Hematopoietic multipotent progenitor cell (in vitro differentiated cells): ENCODE measurements at regions not wholly inside any gene's neighbourhood (a gene's known extent, or its start where the extent isn't known, plus 50 kb on each side); places are given as distances from the start of the nearest gene placed in this dataset.

ENCODE experiments used
- DNase-seq, 3 donors: peaks; one replicate each; pipeline ENCODE4 v3.0.0-alpha.2; 2011 to 2015; ENCODE audit warnings: low read depth in 2 of 3, low spot score in 2 of 3

DNA sequence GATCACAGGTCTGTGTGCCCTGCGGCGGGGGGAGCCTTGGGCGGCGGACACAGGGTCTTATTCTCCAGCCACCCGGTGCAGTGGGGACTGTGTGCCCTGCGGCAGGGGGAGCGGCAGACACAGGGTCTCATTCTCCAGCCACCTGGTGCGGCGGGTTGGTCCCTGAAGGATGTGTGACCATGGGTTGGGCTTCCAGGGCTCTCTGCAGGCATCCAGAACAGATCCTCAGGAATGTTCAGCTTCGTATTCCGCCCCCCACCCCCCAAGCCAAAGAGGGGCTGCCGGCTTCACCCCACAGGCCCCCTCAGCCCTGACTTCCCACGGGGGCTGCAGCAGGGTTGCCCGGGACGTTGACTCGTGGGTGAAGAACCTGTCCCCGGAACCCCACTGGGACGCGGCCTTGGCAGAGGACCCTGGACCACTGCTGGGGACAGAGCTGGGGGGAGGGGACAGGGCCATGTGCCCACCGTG, 154.5 kb upstream of the PPP2R2D start:
- no peak for DNase-seq

DNA sequence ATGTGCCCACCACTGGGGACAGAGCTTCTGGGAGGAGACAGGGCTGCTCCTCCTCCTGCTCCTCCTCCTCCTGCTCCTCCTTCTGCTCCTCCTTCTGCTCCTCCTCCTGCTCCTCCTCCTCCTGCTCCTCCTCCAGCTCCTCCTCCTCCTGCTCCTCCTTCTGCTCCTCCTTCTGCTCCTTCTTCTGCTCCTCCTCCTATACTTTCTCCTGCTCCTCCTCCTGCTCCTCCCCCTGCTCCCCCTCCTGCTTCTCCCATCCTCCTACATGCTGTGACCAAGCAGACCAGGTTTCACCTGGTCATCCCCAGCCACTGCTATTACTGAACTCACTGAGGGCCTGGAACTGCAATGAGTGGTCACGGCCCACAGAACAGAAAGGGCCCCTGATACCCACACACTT, 154.0 kb upstream of the PPP2R2D start:
- DNase-seq, result no peak

DNA sequence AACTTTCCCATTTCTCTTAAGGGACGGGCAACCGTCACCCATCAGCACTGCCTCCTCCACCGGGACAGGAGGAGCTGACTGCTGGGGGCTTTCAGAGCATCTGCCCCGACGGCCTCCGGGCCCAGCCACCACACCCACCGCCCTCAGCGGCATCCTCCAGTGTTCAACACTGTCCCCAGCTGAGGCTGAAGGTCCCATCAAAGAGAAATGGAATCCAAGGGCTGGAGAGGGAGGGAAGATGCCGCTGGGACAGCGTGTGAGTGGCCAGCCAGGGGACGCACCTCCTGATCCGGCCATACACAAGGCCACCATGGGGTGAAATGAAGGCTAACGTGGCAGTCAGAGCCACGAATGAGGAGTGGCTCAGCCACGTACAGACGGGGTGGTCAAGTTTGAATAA, 153.6 kb upstream of the PPP2R2D start:
- no peak for DNase-seq

DNA sequence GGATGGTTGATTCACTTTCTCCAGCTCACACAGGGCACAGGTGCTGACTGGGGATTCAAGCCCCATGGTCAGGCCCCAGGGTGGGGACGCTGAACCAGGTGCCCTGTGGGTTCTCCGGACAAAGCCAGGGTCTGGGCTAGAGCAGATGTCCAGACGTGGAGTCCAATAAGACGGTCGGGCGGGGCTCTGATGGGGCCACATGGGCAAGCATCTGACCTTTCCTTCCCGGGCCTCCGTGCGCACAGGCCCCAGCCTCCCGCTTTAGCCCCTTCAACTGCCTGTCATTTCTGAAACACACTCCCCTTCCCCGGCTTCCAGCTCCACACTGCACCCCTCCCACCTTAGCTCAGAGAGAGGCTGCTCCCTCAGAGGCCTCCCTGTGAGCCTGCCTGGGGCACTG, 153.0 kb upstream of the PPP2R2D start:
- no peak for DNase-seq

GRCh38 chr10:131748191-131748590, 152.6 kb upstream of the PPP2R2D start:
- no peak for DNase-seq

GRCh38 chr10:131748831-131749766, 151.7 kb upstream of the PPP2R2D start:
- DNase-seq, result no peak

DNA sequence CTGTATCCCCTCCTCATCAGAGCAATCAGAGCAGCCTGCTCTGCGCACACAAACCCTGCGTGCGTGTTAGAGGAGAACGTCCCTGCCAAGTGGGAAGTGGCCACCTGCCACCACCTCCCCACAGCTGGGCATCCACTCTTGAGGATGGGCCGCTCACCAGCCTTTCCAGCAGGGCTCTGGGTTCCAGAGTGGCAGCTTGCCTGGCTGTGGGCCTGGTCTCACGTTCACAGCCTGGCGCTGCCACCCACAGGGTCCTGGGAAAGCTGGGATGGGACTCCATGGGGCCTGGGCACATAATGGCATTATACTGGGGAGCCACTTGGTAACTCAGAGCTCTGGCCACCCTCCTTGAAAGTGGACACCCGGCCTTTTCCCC, 151.1 kb upstream of the PPP2R2D start:
- DNase-seq, result no peak

DNA sequence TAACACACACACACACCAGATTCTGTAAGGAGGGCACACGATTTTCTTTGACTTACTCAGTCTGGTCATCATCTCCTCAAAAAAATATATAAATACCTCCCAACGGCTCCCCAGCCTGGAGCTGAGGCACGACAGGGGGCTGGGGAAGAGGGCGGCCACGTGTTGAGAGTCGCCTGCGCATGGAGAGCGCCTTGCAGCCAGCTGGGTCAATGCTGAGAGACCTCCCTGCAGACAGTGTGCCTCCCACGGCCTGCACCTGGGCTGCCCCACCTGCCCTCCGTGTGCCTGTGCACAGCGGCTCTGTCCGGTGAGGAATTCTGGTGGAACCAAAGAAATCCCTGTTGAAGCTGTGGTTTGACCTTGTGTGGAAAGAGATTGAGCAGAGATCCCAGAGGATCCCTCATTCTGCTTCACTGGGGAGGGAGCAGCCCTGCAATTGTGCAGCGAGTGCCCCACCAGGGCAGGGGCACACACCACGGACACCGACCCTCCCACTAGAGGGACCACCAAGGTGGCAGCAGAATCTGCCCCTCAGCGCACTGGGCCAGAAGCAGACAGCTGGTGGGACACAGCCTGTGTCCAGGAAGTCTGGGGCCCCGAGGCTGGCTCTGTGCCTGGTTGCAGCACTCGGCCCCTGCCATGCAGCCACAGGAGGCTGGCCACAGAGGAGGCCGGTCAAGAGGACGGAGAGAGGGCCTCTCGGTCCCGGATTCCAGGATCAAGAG, 150.5 kb upstream of the PPP2R2D start:
- DNase-seq, result no peak

- no peak for DNase-seq
These were observed 149.6 kb upstream of the PPP2R2D start for GRCh38 chr10:131750973-131751826.

GRCh38 chr10:131751827-131752775, 148.7 kb upstream of the PPP2R2D start:
- no peak for DNase-seq

DNA sequence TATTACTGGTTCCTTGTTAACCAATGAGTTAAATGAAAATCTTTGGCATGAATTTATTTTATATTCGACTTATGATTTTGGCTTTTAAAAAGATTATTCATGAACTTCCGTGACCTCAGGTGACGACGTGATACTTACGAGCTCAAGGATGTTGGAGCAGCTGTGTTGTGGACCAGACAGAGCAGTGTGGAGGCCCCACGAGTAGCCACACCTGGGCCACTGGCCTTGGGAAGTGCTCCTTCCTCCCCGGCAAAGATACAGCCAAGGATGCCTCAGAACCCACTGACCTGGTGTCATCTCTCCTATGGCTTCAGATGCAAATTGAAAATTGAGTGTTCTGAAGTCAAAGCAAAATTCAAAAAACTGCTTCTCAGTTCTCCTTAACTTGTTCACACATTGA, 147.5 kb upstream of the PPP2R2D start:
- no peak for DNase-seq

DNA sequence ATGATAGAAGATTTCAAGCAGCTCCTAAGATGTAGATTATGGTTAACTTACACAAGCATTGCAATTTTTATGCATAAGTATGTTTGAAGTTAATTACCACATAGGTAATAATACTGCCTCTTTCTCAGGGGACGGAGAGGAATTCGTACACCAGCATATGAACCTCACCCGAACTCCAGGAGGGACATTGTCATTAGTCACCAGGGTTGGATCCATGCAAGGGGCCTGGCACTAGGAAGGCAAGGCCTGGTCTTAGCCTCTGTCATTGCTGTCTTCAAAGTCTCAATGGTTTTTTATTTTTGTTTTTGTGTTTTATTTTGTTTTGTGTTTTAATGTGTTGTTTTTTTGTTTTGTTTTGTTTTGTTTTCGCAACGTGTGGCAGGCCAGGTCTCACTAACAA, 145.6 kb upstream of the PPP2R2D start:
- no peak for DNase-seq

DNA sequence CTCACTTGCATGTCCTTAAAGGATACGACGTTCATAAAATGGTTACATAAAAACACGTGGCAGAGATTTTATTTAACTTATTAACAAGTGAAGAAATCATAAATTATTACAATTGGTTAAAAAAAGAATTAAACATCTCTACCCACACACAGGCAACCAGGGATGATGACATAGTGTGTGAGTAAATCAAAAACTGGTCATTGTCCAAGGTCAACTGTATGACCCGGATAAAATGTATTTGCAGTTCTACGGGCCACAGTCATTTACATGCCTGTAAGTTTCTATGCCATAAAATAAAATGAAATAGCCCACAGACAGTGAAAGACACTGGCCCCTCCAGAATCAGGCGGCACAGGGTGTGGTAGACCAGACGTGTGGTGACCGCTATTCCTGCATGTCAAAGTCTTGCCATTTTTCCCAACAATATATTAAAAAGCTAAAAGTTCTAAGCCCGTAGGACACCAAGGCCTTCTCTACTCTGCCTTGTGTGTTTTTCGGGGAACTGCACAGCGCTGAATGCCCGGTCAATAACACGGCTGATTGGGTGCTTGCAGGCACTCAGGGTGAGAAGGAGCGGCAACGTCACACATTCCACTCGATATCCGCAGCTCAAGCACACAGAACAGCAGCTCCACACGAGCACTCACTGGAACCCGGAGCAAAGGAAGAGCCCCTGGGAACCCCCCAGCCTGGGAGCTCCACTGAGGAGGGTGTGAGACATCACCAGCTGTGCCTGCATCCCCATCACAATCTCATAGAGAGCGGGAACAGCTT, 143.3 kb upstream of the PPP2R2D start:
- DNase-seq, result no peak

- no peak for DNase-seq
These were observed 142.5 kb upstream of the PPP2R2D start for GRCh38 chr10:131758062-131758938.

GRCh38 chr10:131758939-131759301, 141.9 kb upstream of the PPP2R2D start:
- DNase-seq, result no peak

GRCh38 chr10:131759347-131759746, 141.5 kb upstream of the PPP2R2D start:
- DNase-seq, result no peak

- peak in 1 of 3 donors; percentile 78 for DNase-seq
These were observed 140.2 kb upstream of the PPP2R2D start for GRCh38 chr10:131760416-131761166.
